Endothelial cell (in vitro differentiated cells): ENCODE measurements at regions not wholly inside any gene's neighbourhood (a gene's known extent, or its start where the extent isn't known, plus 50 kb on each side); places are given as distances from the start of the nearest gene placed in this dataset.

Experiments used
- DNase-seq: peaks from one replicate; pipeline ENCODE4 v3.0.0; 2021; ENCODE audit warnings: low spot score
- H3K27ac Mint-ChIP-seq: one replicate; pipeline ENCODE4 v1.8.0; 2021; ENCODE audit warnings: mixed read lengths, inconsistent platforms; ENCODE audit not compliant: unreplicated experiment
- H3K27me3 Mint-ChIP-seq: one replicate; pipeline ENCODE4 v1.8.0; 2021; ENCODE audit warnings: mild to moderate bottlenecking, moderate library complexity, mixed read lengths, inconsistent platforms; ENCODE audit not compliant: unreplicated experiment
- H3K36me3 Mint-ChIP-seq: one replicate; pipeline ENCODE4 v1.8.0; 2021; ENCODE audit warnings: mild to moderate bottlenecking, low read depth, mixed read lengths, inconsistent platforms; ENCODE audit not compliant: unreplicated experiment
- H3K4me1 Mint-ChIP-seq: one replicate; pipeline ENCODE4 v1.8.0; 2021; ENCODE audit warnings: mild to moderate bottlenecking, mixed read lengths, inconsistent platforms; ENCODE audit not compliant: unreplicated experiment
- H3K4me3 Mint-ChIP-seq: one replicate; pipeline ENCODE4 v1.8.0; 2021; ENCODE audit warnings: mild to moderate bottlenecking, mixed read lengths, inconsistent platforms; ENCODE audit not compliant: unreplicated experiment
- H3K9me3 Mint-ChIP-seq: one replicate; pipeline ENCODE4 v1.8.0; 2021; ENCODE audit warnings: mixed read lengths, inconsistent platforms; ENCODE audit not compliant: unreplicated experiment
- TF ChIP-seq, protein P1 (sequence below): fragments of 200-600 bp; sonication (generic); IDR thresholded peaks from one replicate; pipeline ENCODE4 v1.5.0; 2021; ENCODE audit warnings: antibody characterized with exemption; ENCODE audit not compliant: unreplicated experiment

DNA sequence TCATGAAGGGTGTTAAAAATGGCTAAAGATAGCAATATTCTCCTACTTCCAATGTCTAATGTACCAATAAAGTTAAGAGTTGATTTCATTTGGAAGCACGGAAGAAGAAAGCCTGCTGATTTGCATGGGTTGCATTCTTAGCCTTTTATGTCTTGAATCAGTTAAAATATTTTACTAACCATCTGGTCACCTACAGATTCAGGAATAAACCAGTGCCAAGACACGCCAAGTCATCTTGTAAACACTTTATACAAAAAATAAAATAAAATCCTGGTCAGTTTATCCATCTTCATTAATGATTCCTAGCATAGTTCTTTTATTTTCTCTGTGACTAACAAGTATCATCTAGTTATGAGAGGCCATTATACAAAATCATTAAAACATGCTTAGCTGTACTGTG lies 1031.6 kb upstream of the WWC1 start:
- Mint-ChIP-seq H3K27ac (no peak overlapping the region), H3K4me3 (no peak overlapping the region), H3K4me1 (no peaks in the 10 kb centered on the region), H3K27me3 (no peaks in the 10 kb centered on the region), H3K36me3 (no peaks in the 10 kb centered on the region), H3K9me3 (no peaks in the 10 kb centered on the region)
- no peak for DNase-seq
- TF ChIP-seq, protein P1, sequence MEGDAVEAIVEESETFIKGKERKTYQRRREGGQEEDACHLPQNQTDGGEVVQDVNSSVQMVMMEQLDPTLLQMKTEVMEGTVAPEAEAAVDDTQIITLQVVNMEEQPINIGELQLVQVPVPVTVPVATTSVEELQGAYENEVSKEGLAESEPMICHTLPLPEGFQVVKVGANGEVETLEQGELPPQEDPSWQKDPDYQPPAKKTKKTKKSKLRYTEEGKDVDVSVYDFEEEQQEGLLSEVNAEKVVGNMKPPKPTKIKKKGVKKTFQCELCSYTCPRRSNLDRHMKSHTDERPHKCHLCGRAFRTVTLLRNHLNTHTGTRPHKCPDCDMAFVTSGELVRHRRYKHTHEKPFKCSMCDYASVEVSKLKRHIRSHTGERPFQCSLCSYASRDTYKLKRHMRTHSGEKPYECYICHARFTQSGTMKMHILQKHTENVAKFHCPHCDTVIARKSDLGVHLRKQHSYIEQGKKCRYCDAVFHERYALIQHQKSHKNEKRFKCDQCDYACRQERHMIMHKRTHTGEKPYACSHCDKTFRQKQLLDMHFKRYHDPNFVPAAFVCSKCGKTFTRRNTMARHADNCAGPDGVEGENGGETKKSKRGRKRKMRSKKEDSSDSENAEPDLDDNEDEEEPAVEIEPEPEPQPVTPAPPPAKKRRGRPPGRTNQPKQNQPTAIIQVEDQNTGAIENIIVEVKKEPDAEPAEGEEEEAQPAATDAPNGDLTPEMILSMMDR: no peak

DNA sequence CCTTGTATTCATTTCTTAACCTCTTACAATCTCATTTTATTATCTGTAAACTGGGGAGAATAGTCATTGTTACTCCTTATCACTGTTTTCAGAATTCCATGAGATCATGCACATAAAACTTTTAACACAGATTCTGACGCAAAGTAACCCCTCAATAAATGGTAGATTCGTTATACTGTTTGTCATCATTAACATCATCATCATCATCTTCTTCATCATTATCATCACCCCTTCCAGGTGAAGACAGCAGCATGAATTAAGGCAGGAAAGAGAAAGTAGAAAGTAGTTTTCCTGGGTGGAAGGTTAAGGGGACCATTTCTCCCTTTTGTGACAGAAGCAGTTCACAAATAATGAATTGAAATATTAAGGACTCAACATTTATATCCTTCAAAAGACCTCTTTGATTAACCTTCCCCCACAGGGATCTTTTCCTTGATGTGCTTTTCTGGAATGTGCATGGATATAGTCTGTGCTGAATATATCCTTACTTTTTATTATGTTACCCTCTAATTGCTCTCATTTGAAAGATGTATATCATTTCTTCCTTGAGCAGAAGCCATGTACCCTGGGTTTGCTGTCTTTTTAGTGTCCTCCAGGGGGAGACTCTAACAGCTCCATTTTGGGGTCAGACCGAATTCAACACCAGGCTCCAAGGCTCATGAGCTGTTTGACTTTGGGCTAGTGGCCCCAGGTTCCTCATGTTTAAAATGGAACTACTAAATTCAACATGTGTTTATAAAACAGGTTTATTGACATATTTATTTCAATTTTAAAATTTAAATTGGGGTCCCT lies 1029.9 kb upstream of the WWC1 start:
- no peak for DNase-seq
- TF ChIP-seq, protein P1: peak; percentile 65
- Mint-ChIP-seq H3K4me3 (no peak overlapping the region), H3K27me3 (no peaks in the 10 kb centered on the region), H3K27ac (no peak overlapping the region), H3K36me3 (no peaks in the 10 kb centered on the region), H3K4me1 (no peaks in the 10 kb centered on the region), H3K9me3 (no peaks in the 10 kb centered on the region)

DNA sequence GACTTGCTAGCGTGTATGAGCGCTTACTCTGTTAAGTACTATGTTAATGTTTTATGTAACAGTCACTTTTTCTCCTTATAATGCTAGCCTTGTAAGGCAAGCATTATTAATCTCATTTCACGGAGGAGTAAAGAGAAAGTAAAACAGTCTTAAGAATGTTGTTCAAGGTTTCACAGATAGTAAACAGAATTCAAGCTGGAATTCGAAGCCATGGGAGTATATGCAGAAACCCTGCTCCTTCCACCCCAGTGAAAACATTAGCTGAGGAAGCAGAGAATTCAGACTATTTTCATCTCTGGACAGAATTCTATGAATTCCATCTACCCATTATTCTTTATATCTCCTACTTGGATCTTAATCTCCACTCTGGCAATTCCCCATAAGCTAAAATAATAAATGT lies 1028.3 kb upstream of the WWC1 start:
- Mint-ChIP-seq H3K9me3 (no peaks in the 10 kb centered on the region), H3K27ac (no peak overlapping the region), H3K4me1 (no peaks in the 10 kb centered on the region), H3K36me3 (no peaks in the 10 kb centered on the region), H3K4me3 (no peak overlapping the region), H3K27me3 (no peaks in the 10 kb centered on the region)
- no peak for DNase-seq
- TF ChIP-seq, protein P1: no peak

DNA sequence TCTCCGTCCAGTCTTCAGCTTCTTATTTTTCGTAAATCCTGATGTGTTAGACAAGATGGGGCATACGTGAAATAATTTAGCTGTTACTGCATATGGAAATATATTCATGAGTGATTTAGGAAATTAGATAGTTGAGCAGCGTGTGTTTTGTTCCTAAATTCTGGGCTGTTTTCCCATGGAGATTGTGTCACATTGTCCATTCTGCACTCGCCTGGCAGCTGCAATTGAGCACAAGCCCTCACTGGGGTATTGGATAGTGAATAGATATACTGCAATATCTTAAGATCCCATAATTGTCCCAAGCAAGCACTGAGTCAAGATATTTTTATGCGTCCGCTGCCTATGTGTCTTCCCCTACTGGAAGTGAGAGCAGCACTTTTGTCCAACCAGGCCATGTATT lies 1027.1 kb upstream of the WWC1 start:
- H3K27ac Mint-ChIP-seq: no peak overlapping the region
- no peaks in the 10 kb centered on the region for H3K27me3 Mint-ChIP-seq
- TF ChIP-seq, protein P1: no peak
- DNase-seq: no peak
- no peaks in the 10 kb centered on the region for H3K4me1 Mint-ChIP-seq
- no peaks in the 10 kb centered on the region for H3K36me3 Mint-ChIP-seq
- H3K9me3 Mint-ChIP-seq: no peaks in the 10 kb centered on the region
- H3K4me3 Mint-ChIP-seq: no peak overlapping the region

DNA sequence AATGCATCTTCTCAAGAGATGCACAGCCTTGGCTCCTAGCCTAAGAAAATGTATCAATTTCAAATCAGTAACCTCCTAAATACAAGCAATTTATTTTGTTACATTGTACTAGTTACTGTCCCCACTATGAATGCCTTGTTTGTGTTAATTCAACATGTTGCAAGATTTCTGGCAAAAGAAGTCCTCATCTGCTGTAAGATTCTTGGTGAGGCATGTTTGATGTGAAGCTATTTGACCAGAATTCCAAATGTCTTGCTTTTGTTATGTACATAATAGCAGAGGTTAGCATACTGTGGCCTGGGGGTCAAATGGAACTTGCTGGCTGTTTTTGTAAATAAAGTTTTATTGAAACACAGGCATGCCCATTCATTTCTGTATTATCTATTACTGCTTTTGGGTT lies 1023.1 kb upstream of the WWC1 start:
- TF ChIP-seq, protein P1: no peak
- DNase-seq: no peak
- Mint-ChIP-seq H3K9me3 (no peaks in the 10 kb centered on the region), H3K4me1 (no peaks in the 10 kb centered on the region), H3K36me3 (no peaks in the 10 kb centered on the region), H3K4me3 (no peak overlapping the region), H3K27ac (no peak overlapping the region), H3K27me3 (no peaks in the 10 kb centered on the region)
